ENCODE measurements at regions not wholly inside any gene's neighbourhood (a gene's known extent, or its start where the extent isn't known, plus 50 kb on each side); places are given as distances from the start of the nearest gene placed in this dataset.

- no peak for DNase-seq
These were observed 267.6 kb downstream of the SETD4 start for GRCh38 chr21:35792569-35793305.

GRCh38 chr21:35791541-35792325, 268.6 kb downstream of the SETD4 start:
- no peak for DNase-seq

GRCh38 chr21:35783721-35784120, 276.6 kb downstream of the SETD4 start:
- no peak for DNase-seq

- no peak for DNase-seq
These were observed 277.7 kb downstream of the SETD4 start for GRCh38 chr21:35782667-35783066.

- DNase-seq: no peak
These were observed 279.3 kb downstream of the SETD4 start for GRCh38 chr21:35780983-35781382.

- no peak for DNase-seq
These were observed 280.4 kb downstream of the SETD4 start for GRCh38 chr21:35779690-35780570.

GRCh38 chr21:35779167-35779566, 281.2 kb downstream of the SETD4 start:
- DNase-seq: no peak

- no peak for DNase-seq
These were observed 283.2 kb downstream of the SETD4 start for GRCh38 chr21:35777081-35777480.

GRCh38 chr21:35775778-35776544, 284.4 kb downstream of the SETD4 start:
- no peak for DNase-seq

- DNase-seq: no peak
These were observed 290.0 kb downstream of the SETD4 start for GRCh38 chr21:35770101-35770945.

- DNase-seq: no peak
These were observed 292.1 kb downstream of the SETD4 start for GRCh38 chr21:35768187-35768586.

GRCh38 chr21:35764586-35764985, 295.7 kb downstream of the SETD4 start:
- DNase-seq: no peak

- DNase-seq: no peak
These were observed 296.2 kb downstream of the SETD4 start for GRCh38 chr21:35764077-35764476.

- no peak for DNase-seq
These were observed 305.7 kb downstream of the SETD4 start for GRCh38 chr21:35754583-35754982.

- DNase-seq: no peak
These were observed 307.0 kb downstream of the SETD4 start for GRCh38 chr21:35753308-35753707.

- DNase-seq: no peak
These were observed 309.2 kb downstream of the SETD4 start for GRCh38 chr21:35751171-35751570.

- DNase-seq: no peak
These were observed 310.4 kb downstream of the SETD4 start for GRCh38 chr21:35749904-35750303.

GRCh38 chr21:35748678-35749314, 311.5 kb downstream of the SETD4 start:
- DNase-seq: no peak

GRCh38 chr21:35743571-35743970, 316.8 kb downstream of the SETD4 start:
- no peak for DNase-seq

- no peak for DNase-seq
These were observed 321.9 kb downstream of the SETD4 start for GRCh38 chr21:35738347-35738961.
